HG03342 (cell line): ENCODE measurements at regions not wholly inside any gene's neighbourhood (a gene's known extent, or its start where the extent isn't known, plus 50 kb on each side); places are given as distances from the start of the nearest gene placed in this dataset.

Source experiments
- ATAC-seq: cut with Tn5 transposase; IDR thresholded peaks from one replicate; pipeline ENCODE4 v1.9.1; 2021; ENCODE audit warnings: mild to moderate bottlenecking, moderate library complexity; ENCODE audit not compliant: unreplicated experiment

DNA sequence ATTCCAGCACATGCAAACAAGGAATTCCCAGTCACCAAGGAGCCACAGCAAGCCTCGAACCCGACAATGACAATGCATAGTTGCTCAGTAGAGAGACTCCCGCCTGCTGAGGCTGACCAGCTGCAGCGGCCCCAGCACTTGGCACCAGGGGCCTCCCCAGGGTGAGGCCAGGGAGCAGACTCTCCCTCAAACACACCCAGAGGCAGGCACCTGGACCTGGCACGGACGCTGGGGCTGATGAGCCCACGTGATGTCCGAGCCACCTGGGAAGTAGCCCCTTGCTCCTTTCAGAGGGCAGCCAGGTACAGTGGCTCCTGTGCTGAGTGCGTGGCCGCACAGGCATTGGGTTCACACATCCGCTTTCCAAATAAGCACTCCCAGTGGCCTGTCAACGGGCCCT, 315.9 kb upstream of the TGFBR2 start:
- ATAC-seq: no peak

DNA sequence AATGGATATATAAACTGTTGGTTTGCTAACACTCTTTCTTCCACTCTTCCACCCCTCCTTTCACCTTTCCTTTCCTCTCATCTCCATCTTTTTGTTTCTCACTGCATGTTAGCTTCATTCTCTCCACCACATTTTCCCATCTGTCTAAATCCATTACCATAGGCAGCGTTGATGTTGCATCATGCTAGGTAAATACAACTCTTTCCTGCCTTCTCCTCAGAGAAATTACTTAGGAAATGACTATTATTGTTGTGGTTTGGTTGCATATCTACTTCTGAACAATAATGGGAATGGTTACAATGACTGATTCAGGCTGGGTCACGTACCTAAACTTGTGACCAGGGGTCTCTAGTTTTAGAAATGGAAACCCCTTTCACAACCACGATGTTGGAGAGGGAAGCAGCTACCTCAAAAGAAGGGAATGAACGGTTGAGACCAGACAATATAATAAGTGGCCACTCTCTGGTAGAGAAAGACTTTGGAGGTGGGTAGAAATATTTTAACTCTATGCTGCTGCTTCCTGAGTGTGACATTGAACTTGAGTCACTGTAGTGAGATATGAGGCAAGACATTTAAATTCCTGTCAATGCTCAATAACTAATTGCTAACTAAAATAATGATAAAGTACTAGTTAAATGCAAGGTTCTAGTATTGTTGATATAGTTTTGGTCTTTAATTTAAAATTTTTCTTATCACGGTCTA, 314.1 kb upstream of the TGFBR2 start:
- ATAC-seq: no peak

DNA sequence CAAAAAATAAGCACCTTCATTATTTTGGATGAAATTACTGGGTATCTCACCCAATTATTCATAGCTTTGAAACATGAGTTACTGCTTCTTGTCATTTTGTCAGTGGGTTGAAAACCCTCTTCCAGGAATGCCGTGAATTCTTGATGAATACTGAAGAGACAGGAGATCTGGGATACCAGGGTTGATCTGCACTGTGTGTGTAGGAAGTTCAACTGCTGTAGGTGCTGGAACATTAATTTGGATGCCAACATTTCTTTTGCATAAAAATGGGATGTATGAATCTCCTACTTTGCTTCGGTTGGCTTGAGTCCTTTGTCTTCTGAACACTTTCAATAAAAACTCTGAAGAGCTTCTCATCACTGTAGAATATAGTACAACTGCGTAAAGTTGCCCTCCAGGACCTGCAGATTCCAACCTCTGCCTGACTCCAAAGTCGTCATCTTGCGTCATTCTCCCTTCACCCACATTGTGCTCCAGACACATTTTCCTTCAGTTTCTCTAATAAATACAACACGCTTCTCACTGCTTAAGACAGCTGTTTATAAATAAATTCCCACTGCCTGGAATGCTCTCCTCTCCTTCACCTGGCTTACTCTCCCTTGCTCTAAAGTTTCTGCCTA, 312.7 kb upstream of the TGFBR2 start:
- ATAC-seq: no peak

DNA sequence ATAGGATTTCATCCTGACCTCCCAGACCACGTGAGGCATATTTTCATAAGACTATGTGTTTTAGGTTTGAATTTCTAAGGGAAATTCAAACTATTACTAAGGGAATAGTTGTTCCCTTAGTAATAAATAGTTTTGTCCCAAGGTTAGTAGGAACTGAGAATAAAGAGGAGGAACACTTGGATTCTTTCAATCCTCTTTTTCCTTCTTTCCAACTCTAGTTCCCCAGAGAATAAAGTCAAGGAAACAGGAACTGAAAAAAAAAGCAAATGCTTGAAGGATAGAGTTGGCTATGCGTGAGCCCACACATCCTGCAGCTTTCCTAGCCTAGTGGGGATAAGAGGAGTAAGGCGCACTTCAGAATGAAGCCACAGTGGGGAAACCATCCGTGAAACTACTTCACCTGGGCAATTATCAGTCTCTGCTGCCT, 312.1 kb upstream of the TGFBR2 start:
- no peak for ATAC-seq

DNA sequence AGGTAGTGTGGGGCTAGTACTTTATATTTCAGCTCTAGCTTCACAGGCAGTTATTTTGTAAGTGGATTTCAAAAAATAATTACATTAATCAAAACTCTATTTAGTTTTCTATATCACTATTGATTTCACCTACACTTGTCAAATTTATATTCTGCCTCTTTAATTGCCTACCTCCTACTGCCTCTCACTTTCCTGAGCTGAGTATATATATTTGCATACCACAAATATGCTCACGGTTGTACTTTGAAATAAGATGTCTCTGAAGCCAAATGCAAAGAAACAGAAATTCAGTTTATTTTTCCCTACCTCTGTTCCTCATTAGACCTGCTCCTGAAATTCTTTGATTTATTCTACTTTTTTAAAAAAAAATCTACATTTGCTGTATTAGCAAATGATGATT, 309.3 kb upstream of the TGFBR2 start:
- ATAC-seq: no peak

DNA sequence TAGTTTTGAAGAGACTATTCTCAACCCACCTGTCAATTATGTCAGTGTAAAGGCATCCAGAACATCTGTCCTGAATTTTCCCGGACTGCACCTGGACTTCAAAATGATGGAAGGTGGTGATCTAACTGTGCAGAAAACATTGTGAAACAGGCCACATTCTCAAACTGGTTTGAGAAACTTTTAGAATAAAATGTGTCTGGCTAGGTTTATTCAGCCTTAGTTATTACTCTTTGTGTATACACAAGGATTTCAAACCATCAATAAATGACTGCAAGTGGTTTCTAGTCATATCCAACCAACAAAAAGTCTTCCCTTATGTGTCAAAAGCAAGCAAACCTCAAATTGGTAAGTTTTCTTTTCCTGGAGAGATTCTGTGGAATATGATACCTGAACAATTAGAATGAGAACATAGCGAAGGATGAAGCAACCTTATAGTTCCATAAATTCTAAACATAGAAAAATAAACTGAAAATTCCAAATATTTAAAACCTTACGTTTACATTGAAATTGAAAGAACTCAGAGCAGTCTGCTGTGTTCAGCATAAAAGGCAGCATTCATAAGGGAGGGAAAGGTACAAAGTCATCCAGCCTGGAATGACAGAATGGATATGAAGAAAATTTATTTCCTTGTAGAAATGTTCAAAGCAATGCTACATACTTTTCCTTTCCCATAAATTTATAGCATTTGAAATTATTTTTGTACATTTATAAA, 306.6 kb upstream of the TGFBR2 start:
- ATAC-seq: no peak

DNA sequence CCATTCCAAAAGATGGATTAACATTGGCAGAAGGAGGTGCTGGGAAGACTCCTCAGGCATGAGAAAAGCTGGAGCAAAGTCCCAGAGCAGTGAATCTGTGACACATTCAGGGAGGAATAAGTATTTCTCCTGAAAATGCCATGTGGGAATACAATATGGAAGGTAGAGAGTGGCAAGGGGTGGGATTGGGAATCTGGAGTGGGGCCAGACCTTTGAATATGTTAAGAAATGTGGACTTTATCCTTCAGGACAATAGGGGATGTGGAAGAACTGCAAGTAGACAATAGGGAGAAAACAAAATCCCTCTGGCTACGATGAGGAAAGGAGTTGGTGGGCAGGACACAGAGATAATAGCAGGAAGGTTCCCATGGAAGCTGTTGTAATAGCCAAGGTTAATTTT, 305.6 kb upstream of the TGFBR2 start:
- ATAC-seq: no peak

DNA sequence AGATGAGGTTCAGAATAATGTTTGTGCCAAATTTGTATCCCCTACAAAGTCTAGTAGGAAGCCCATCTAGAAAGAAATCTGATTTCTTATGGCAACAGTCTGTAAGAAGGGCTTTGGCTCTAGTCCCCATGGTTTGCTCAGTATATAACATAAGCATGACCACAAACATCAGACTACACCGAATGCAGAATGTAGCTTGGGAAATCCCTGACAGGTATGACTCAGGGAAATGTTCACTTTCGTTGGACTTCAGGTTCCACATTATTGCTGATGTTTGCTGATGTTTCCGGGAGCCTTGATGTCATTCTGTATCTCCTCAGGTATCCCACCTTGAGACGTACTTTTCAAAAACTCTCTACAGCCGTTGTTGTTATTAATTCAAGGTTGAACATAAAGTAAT, 304.4 kb upstream of the TGFBR2 start:
- no peak for ATAC-seq

DNA sequence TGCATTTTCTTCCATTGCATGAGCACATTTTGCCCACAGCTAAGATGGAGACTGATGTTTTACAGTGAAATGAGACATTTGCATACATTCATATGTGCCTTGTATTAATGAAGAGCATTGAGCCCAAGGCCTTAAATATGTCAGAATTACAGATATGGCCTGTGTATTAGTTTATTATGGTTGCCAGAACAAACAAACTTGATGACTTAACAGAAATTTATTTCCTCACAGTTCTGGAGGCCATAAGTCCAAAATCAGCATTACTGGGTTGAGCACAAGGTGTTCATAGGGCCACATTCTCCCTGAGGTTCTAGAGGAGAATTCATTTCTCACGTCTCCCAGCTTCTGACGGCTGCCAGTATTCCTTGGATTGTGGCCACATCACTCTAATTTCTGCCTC, 302.6 kb upstream of the TGFBR2 start:
- no peak for ATAC-seq

DNA sequence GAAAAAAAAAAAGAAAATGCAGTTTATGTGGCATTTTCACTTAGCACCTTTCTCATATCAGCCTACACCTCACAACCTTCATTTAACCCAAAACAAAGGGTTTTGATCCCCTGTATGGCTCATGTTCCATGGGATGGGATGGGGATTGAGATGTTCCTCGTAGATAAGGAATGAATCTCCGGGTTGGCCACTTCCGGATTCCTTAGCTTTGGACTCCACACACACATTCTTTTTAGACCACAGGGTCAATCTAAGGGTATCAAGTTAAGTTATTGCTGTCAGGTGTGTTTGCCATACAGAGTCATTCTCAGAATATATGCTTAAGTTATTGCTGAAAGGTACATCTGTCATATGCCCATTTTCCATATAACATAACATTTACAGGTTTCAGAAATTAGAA, 301.4 kb upstream of the TGFBR2 start:
- ATAC-seq: no peak

DNA sequence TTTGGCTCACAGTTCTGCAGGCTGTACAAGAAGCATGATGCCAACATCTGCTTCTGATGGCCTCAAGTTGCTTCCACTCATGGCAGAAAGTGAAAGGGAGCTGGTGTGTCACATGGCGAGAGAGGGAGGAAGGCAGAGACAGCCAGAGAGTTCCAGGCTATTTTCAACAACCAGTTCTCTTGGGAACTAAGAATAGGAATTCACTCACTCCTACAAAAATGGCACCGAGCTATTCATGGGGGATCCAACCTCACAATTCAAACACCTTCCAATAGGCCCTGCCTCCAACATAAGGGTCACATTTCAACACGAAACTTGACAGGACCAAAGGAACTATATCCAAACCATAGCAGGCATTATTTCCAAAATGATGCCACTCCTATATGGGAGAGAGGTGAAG, 299.5 kb upstream of the TGFBR2 start:
- no peak for ATAC-seq

DNA sequence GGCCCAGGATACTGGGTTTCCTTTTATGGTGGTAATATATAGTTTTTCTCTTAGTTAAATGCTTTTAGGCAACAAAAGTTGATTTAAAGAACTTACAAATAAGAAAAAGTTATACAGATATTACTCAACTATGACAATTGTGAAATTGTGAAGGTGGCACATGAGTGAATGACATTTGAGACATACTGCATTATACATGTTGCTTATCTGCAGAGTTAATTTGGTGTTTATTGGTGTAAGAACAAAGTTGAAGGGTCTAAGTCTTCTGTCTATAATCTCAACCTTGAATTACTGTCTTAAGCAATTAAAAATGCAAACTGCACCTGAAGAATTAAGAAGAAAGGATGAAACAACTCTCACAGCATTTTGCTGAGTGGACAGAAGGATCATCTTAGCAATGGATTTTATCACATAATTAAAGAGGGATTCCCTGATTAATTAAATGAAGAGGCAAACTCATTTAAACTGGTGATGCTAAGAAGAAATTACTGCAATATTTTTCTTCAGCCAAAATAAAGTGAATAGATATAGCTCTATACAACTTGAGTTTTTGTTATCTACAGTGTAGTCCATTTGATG, 298.9 kb upstream of the TGFBR2 start:
- ATAC-seq: no peak

DNA sequence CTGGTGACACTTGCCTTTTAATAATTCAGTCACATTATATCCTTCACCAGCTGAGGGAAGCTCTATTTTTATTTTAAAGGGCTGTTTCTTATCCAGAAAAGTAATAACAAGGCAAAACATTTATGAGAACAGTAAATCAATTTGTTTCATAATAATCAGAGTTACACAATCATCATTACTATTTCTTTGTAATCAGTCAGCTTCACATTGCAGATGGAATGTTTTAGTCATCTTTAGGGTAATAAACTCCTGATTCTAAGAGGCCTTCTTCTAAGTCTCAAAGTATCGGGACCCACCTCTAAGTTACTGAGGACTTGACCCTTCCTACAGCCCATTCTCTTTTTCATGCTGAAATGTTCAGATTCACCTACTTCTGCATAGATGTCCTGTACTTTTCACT, 298.3 kb upstream of the TGFBR2 start:
- ATAC-seq: no peak

DNA sequence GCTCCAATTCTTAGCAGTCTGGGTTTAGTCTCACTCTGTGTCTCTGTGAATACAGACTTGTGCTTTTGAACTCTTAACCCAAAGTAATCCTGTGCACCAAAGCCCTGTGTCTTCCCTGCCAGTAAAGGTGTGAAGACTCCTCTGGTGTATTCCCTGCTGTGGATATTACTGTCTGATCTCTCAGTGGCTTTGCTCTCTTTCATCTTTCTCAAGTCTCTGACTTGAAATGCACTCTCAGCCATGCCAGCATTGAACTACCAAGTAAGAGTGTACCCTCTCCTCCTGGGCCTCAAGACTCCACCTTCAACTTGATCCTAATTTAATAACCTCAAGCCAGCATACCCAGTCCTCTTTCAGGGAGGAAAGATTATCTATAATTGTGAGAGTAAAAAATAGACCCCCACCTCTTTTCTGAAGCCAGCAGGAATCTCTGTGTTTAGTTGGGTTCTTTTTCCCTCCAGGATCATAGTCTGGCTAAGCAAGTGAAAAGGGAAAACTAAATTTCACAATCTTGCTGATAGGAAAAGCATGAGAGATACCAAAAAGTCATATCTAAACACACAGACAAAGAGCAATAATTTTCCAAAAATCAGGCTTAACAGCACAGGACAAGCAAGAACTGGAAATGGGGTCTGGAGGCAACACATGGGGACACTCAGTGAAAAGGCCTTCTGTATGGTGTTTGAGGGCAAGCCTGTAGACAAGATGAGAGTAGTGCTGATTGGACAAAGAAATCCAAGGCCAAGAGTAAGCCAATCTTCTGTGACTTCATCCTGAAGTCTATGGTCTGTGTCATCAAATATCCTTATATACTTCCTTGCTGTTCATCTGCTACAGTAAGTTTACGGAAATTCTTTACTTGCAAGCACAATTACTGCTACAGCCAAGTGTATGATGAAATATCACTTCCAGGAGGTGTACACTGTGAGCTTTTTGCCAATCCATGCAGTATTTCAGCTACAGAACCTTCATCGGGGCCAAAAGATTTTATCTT, 296.1 kb upstream of the TGFBR2 start:
- no peak for ATAC-seq

DNA sequence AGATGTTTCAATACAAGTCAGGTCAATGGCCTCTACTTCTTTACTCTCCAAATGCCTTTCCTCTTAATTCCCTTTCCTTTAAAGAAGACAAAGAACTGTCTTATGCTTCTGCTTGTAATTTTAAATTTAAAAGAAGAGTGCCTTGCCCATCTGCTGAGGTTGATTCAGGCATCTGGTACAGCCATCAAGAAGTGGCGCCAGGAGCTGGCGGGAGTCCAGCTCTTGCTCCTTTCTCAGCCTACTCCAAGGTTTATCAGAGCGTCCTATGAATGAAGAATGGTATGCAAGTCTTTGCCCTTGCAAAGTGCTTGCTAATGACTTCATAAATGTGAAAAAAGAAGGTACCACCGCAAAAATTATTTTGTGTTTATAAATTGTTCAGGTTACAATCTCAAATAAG, 294.6 kb upstream of the TGFBR2 start:
- no peak for ATAC-seq

DNA sequence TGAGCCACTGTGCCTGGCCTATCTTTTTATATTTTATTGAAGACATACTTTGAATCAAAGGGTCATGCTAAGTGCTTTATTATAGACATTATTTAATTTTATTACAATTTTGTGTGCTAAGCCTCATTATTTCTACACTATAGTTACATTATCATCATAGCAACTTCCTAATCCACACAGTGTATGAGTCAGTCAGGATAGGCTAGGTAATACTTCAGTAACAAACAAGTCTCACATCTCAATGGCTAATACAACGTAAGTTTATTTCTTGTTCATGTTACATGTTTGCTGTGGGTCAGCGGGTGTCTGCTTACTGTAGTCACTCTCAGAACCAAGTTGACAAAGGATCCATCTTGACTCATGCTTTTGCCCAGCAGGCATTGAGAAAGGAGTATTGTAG, 292.6 kb upstream of the TGFBR2 start:
- ATAC-seq: no peak

DNA sequence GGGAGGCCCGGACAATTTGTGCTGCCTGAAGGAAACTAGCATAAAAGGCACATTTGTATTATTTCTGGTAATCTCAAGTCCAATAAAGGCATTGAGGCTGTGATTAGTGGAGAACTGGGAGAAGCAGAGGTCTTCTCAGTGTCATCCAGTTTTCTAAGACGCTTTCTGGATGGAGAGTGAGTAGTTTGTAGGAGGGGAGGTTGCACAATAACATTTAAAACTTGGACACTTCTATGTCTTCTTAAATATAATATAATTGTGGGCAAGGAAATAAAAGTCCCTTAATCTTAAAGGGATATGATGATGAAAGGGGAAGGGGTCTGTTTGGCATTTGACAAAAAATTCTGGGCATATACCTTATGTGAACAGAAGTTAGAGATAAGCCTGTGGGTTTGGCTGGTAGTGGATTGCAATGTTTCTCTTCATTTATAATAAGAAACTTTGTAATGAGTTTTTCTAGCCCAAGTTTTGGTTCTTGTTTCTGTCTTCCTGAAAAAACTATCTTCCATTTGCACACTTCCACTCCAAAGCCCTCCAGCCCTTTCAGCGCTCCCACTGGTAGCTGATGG, 291.6 kb upstream of the TGFBR2 start:
- no peak for ATAC-seq

DNA sequence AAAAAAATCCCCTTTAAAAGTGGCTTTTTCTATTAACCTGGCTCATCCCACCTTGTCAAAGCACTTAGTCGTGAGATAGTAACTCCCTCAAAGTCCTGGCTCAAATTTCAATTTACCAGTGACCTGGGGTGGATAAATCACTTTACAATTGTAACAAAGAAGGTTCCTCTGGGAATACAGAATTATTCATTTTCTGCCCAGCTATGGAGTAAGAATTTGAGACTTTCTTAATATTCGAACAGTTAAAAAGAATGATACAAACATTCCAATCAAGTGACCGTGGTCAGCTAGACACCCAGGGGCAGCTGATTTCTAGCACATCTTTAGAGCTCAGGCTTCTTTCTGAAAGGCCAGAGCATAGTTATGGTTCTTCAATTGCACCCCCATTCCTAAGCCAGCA, 291.0 kb upstream of the TGFBR2 start:
- no peak for ATAC-seq

DNA sequence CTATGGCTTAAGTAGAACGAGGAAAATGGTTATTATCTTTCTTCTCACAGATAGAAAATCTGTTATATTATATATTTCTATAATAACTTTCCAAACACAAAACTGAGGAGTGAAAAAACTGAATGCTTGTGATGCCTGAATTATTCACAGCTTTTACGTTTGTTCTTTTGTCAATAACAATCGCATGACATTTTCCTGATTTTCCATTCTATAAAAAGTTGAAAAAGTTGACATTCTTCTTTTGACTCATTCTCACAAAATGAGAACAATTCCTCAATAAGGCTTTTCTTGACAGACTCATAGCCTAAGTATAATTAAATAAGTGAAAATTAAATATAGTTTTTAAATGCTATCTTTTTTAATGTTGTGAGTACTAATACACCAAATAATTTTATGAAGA, 288.8 kb upstream of the TGFBR2 start:
- no peak for ATAC-seq

DNA sequence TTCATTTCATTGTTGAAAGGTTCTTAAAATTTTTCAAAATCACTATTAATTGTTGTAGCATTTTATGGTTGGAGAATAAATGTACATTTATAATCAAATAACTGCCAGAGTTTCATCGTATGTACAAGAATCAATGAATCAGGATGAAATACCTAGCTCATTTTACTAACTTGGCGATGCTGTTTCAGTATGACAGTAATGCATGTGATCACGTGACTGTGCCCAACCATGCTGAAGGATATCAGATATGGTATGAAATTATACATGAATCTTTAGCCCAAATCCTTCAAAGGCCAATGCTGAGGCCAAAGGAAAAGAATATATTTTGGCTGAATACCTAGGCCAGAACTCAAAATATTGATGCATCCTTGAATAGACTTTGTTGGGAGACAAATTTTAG, 288.3 kb upstream of the TGFBR2 start:
- ATAC-seq: no peak
